ENCODE measurements at regions not wholly inside any gene's neighbourhood (a gene's known extent, or its start where the extent isn't known, plus 50 kb on each side); places are given as distances from the start of the nearest gene placed in this dataset.

GRCh38 chr3:74693251-74693650, 78.8 kb upstream of the CNTN3 start:
- DNase-seq (ENCODE audit: low spot score): no peak

DNA sequence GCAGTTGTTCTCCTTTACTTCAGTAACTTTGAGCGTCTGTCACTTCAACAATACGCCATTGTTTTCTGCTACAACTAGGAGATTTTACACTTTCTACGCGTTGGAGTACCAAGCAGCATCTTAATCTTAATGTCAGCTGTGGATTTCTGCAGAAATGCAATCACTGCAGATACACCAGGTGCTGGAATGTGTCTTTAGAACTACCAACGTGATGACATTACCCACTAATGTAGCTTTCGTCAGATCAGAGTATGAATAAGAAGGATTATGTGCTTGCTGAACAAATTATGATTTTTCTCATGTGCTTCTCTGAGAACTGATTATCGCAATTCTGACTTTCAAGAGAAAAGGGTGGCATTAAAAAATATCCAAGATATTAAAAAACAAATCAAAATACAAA, 77.5 kb upstream of the CNTN3 start:
- no peak for DNase-seq (ENCODE audit: low spot score)

GRCh38 chr3:74673326-74673725, 58.9 kb upstream of the CNTN3 start:
- DNase-seq (ENCODE audit: low spot score): no peak

GRCh38 chr3:74664606-74665005, 50.1 kb upstream of the CNTN3 start:
- DNase-seq (ENCODE audit: low spot score): no peak
